Keratinocyte (primary cell): ENCODE measurements at regions not wholly inside any gene's neighbourhood (a gene's known extent, or its start where the extent isn't known, plus 50 kb on each side); places are given as distances from the start of the nearest gene placed in this dataset.

Experiments used
- CTCF ChIP-seq, 3 experiments: IDR thresholded peaks in 1 of 3; conservative IDR thresholded peaks in 1 of 3; optimal IDR thresholded peaks in 1 of 3; 2 replicates in 2 of 3; 3 replicates in 1 of 3; pipeline versions ENCODE3 to v1.5.1; 2011; ENCODE audit warnings: low read length in 3 of 3, mild to moderate bottlenecking in 3 of 3, moderate library complexity in 2 of 3, control low read depth in 1 of 3, inconsistent platforms in 1 of 3; ENCODE audit not compliant: insufficient read depth in 2 of 3; ENCODE audit errors: extremely low read depth in 1 of 3
- EZH2 ChIP-seq: IDR thresholded peaks from one replicate; pipeline ENCODE4 v1.6.1; 2012; ENCODE audit warnings: inconsistent platforms, mild to moderate bottlenecking, low read length, moderate library complexity

- TF ChIP-seq EZH2 (no peak), CTCF (optimal IDR thresholded peaks at IDR 0.05 in 1 of 3, IDR thresholded peaks at IDR 0.05 in 1 of 3, conservative IDR thresholded peaks at IDR 0.05 in 1 of 3; ENCODE audit: extremely low read depth in 1 of 3, insufficient read depth in 2 of 3, low read length in 3 of 3) (no peak)
These were observed 211.9 kb downstream of the TBX5 start for GRCh38 chr12:114194066-114194465.
